LHCN-M2 (cell line): ENCODE measurements at regions not wholly inside any gene's neighbourhood (a gene's known extent, or its start where the extent isn't known, plus 50 kb on each side); places are given as distances from the start of the nearest gene placed in this dataset.

Experiments
- DNase-seq: peaks from one replicate; pipeline ENCODE4 v3.0.0-alpha.2; 2012; ENCODE audit warnings: low read depth

- no peak for DNase-seq
These were observed 448.3 kb upstream of the POU3F3 start for GRCh38 chr2:104405623-104406022.

GRCh38 chr2:104406261-104406726 lies 447.6 kb upstream of the POU3F3 start:
- no peak for DNase-seq

- no peak for DNase-seq
These were observed 446.3 kb upstream of the POU3F3 start for GRCh38 chr2:104407641-104408040.

- DNase-seq = no peak
These were observed 445.6 kb upstream of the POU3F3 start for GRCh38 chr2:104408266-104408665.

- no peak for DNase-seq
These were observed 443.8 kb upstream of the POU3F3 start for GRCh38 chr2:104410136-104410535.

- no peak for DNase-seq
These were observed 441.5 kb upstream of the POU3F3 start for GRCh38 chr2:104412384-104412783.

GRCh38 chr2:104413890-104414289 lies 440.0 kb upstream of the POU3F3 start:
- DNase-seq = no peak

- no peak for DNase-seq
These were observed 438.6 kb upstream of the POU3F3 start for GRCh38 chr2:104415284-104415683.

- no peak for DNase-seq
These were observed 437.4 kb upstream of the POU3F3 start for GRCh38 chr2:104416339-104417000.

GRCh38 chr2:104420420-104420819 lies 433.5 kb upstream of the POU3F3 start:
- DNase-seq = no peak

- no peak for DNase-seq
These were observed 433.0 kb upstream of the POU3F3 start for GRCh38 chr2:104420953-104421352.

GRCh38 chr2:104425850-104426595 lies 427.9 kb upstream of the POU3F3 start:
- no peak for DNase-seq

- DNase-seq = no peak
These were observed 425.8 kb upstream of the POU3F3 start for GRCh38 chr2:104428155-104428554.

GRCh38 chr2:104429639-104430358 lies 424.1 kb upstream of the POU3F3 start:
- no peak for DNase-seq

- no peak for DNase-seq
These were observed 423.6 kb upstream of the POU3F3 start for GRCh38 chr2:104430359-104430740.

- DNase-seq = no peak
These were observed 423.1 kb upstream of the POU3F3 start for GRCh38 chr2:104430852-104431251.

GRCh38 chr2:104431701-104432121 lies 422.2 kb upstream of the POU3F3 start:
- no peak for DNase-seq

GRCh38 chr2:104432401-104432800 lies 421.5 kb upstream of the POU3F3 start:
- DNase-seq = no peak

GRCh38 chr2:104432991-104433390 lies 420.9 kb upstream of the POU3F3 start:
- no peak for DNase-seq

GRCh38 chr2:104433657-104434056 lies 420.3 kb upstream of the POU3F3 start:
- no peak for DNase-seq

GRCh38 chr2:104434318-104434792 lies 419.6 kb upstream of the POU3F3 start:
- DNase-seq = no peak

- no peak for DNase-seq
These were observed 418.9 kb upstream of the POU3F3 start for GRCh38 chr2:104434966-104435365.
